GM18868 (cell line): ENCODE measurements at regions not wholly inside any gene's neighbourhood (a gene's known extent, or its start where the extent isn't known, plus 50 kb on each side); places are given as distances from the start of the nearest gene placed in this dataset.
"Not testable (repeated sequence)": the region's sequence is repeated elsewhere in the genome, so short reads cannot be mapped to it uniquely, and the experiment has no call there.

Experiments used
- ATAC-seq: cut with Tn5 transposase; IDR thresholded peaks from one replicate; pipeline ENCODE4 v1.9.1; 2021; ENCODE audit warnings: mild to moderate bottlenecking, moderate library complexity; ENCODE audit not compliant: unreplicated experiment

DNA sequence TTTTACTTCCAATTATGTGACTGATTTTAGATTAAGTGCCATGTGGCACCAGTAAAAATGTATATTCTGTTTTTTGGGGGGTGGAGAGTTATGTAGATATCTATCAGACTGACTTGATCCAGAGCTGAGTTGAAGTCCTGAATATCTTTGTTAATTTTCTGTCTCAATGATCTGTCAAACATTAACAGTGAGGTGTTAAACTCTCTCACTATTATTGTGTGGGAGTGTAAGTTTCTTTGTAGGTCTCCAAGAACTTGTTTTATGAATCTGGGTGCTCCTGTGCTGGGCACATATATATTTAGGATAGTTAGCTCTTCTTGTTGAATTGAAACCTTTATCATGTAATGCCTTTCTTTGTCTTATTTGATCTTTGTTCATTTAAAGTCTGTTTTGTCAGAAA is 276.5 kb upstream of the USP25 start:
- no peak for ATAC-seq

DNA sequence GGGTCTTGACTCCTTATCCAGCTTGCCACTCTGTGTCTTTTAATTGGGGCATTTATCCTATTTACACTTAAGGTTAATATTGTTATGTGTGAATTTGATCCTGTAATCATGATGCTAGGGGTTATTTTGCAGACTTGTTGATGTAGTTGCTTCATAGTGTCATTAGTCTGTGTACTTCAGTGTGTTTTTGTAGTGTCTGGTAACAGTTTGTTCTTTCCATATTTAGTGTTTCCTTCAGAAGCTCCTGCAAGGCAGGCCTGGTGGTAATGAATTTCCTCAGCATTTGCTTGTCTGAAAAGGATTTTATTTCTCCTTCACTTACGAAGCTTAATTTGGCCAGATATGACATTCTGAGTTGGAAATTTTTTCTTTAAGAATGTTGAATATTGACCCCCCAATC is 276.0 kb upstream of the USP25 start:
- ATAC-seq, result not testable (repeated sequence)

DNA sequence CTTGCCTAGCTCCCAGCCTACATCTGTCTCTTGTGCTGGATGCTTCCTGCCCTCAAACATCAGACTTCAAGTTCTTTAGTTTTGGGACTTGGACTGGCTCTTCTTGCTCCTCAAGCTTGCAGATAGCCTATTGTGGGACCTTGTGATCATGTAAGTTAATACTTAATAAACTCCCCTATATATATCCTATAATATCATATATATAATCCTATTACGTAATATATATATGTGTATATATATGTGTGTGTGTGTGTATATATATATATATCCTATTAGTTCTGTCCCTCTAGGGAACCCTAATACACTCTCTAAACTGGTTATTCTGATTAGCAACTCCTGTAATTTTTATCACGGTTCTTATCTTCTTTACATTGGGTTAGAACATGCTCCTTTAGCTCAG is 274.9 kb upstream of the USP25 start:
- not testable (repeated sequence) for ATAC-seq

DNA sequence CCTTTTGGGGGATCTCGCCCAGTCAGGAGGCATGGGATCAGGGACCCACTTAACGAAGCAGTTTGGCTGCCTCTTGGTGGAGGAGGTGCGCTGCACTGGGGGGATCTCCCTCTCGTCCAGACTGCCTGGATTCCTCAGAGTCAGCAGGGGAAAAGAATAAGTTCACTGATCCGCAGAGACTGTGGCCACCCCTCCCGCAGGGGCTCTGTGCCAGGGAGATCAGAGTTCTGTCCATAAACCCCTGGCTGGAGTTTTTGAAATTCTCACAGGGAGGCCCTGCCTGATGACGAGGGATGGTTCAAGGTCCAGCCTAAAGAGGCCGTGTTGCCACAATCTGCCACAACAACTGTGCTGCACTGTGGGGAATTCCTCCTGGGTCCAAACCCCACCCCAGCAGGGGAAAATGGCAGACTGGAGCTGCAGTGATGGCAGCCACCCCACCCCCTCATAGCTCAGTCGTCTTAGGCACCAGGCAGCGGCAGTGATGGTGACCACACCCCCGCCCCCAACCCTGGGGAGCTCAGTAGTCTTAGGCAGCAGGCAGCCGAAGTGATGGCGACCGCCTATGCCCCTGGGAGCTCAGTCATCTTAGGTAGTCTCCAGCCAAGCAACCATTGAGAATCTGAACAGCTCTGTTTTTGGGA is 273.8 kb upstream of the USP25 start:
- no peak for ATAC-seq

DNA sequence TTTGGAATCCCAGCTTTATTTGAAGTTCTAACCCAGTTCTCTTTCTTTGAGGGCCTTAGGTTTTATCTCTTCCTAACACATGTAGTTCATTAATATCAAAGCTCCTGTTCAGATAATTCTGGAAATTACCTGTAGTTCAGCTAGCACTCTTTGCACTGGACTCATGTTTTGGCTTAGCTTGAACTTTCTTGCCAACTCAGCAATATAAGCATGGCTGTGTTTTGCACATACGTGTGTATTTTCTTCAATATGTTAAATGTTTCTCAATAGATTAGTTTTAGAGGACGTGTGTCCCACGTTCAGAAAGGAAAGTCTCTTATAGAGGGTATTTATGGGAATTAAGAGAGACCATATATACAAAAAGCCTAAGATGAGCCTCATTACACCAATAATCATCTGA is 271.8 kb upstream of the USP25 start:
- no peak for ATAC-seq

DNA sequence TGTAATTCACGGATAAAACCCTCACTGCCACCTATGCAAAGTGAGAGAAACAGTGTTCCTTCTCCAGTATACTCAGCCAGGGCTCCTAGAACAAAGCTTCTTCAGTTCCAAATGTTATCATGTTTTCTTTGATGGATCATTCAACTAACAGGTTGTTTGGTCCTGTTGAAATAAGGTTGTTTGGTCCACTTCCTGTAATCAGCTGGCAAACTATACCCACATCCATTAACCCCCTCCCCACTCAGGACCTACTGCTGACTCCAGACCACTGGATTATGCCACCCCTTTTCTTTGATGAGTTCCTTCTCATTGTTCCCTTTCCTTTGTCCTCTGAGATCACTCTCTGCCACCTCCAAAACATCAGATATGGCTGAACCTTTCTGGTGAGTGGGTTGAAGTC is 267.7 kb upstream of the USP25 start:
- ATAC-seq, result no peak

DNA sequence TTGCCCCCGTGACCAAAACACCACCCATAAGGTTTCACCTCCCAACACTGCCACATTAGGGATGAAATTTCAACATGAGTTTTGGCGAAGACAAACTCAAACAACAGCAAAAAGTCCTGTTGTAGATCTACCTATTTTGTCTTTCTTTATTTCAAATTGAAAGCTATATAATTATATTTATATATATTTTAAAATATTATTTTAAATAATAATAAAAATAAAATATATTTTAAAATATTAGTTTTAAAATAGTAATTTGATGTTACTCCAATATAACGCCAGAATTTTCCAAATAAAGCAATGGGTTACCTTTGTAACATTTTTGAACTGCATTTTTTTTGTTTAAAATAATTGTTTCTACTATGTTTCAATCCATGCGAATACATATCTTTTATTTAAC is 263.5 kb upstream of the USP25 start:
- no peak for ATAC-seq

DNA sequence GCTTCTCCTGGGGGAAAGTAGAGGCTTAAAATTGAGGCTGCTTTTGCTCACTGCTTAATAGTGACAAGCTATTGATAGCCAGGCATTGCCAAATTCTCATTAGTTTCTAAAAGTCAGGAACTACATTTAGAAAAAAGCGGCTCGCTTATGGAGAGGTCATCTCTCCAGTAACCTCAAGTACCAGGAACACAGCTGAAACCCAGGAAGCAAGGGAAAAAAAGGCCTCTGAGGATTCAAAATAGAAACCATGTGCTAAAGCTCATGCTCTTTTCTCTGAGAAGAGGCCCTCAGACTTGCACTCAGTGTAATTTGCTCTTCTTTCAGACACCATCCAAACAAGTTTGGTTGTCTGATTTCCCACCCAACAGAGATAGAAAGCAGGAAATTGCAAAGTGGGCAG is 261.4 kb upstream of the USP25 start:
- no peak for ATAC-seq

DNA sequence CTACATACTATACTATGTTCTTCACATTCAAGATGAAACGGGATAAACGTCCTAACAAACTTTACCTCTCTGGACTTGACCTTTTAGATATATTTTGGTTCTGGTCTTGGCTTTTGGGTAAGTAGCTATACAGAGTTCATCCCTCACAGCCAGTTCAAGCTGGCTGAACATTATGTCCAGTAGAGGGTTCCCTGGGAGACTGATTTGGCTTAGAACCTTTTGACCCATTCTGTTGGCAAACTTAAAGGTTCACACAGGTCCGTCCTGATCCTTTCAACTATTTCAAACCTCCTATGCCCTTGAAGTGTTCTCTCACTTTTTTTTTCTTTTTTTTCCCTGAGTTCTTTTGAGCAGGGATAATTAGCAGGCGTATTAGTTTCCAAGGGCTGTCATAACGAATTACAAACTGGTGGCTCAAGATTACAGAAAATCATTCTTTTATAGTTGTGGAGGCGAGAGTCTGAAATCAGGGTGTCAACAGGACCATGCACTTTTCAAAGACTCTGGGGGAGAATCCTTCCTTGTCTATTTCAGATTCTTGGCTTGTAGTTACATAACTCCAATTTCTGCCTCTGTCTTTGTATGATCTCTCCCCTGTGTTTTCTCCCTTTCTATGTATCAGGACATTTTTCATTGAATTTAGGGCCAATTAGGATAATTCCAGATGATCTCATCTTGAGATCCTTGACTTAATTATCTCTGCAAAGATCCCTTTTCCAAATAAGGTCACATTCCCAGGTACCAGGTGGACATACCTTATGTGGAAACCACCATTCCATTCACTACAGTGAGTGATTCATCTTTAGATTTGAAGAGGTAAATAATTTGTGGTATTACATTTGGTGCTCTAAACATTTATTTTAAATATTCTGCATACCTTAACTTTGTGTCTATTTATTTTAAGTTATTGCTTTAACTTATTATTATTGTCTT is 257.4 kb upstream of the USP25 start:
- ATAC-seq, result no peak

DNA sequence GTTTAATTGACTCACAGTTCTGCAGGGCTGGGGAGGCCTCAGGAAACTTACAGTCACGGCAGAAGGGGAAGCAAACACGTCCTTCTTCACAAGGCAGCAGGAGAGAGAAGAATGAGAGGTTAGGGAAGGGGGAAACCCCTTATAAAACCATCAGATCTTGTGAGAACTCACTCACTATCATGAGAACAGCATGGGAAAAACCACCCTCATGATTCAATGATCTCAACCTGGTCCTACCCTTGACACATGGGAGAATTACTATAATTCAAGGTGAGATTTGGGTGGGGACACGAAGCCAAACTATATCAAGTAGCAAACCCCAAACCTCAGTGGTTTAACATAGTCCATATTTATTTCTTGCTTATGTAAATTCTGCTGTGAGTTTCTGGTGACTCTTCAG is 252.0 kb upstream of the USP25 start:
- ATAC-seq, result not testable (repeated sequence)

DNA sequence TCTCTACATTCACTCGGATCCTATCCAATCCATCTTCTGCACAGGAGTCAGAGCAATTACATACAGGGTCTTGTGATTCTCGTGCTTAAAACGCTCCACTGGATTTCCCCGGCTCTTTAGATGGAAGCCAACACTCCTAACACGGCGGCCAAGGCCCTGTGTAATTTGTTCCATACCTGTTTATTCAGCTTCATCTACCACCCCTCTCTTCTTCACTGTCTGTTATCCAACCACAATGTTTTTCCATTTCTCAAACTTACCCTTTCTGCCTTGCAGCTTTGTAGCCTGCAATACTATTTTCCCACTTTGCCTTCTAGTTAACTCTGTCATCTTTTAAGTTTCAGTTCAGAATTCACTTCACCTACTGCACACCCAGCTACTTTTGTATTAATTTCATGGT is 249.6 kb upstream of the USP25 start:
- ATAC-seq, result no peak

DNA sequence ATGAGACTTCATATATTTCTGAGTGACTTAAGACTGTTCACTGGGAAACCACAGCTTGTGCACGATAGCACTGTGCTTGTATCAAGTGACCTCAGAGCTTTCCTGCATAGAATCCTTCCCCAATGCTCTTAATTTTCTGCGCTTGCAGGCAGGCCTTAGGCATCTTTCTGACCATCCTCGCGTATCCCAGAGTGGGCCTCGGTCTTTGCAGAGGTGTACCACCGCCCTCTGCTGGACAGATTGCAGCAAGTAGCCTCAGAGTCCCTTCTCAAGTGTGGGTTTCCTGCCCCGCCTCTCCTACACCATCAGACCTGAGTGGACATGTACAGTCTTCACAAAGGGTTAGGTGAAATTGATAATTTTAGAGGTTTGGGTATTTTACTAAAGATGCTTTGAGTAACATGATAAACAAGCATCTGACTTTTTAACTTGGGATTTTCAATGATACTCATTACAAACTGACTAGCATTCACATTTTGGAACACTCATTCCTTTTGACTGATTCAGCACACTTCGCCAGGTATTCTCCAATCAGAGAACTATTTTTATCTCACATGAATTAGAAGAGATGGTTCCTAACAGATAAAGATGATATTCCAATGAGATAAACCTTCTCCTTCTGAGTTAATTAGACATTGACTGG is 246.5 kb upstream of the USP25 start:
- ATAC-seq, result peak; percentile 99

DNA sequence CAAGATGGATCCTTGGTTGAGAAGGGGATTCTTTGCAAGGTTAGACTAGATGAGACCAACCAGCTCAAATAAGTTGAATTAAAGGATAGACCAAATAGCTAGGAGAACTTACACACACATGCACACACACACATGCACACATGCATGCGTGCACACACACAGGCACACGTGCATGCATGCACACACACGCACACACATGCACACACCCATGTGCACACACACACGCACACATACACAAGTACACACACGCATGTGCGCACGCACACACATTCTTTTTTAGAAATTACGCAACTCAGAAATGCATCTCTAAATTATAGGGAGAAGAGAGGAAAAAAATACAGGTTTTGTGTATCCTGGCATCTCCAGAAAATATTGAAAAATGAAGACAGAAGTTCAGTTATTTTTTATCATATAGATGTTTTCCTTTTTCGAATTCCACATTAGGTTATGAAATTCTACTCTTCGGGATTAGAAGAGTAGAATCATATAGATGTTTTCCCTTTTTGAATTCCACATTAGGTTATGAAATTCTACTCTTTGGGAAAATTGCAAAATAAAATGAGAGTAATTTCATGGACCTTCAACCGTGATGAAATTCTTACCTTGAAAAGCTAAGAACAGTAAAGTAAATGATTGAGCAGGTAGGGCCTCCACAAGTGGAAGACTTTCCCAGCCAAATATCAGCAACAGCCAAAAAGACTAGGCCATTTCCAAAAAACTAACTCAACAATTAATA is 243.2 kb upstream of the USP25 start:
- no peak for ATAC-seq

DNA sequence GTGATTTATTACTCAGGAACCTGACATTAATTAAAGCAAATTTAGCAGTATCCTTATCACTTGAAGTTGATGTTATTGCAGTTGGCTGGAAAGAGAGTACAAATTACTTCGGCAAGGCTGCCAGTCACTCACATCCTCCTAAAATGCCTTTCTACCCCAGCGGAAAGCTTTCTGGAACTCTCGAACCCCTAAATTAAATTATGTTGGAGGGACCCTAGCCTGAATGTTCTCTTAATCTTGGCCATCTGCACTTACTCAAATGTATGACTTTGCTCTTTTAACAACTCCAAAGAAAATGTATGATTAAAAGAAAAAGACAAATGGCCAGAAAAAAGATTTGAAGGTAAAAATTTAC is 242.6 kb upstream of the USP25 start:
- ATAC-seq, result no peak

DNA sequence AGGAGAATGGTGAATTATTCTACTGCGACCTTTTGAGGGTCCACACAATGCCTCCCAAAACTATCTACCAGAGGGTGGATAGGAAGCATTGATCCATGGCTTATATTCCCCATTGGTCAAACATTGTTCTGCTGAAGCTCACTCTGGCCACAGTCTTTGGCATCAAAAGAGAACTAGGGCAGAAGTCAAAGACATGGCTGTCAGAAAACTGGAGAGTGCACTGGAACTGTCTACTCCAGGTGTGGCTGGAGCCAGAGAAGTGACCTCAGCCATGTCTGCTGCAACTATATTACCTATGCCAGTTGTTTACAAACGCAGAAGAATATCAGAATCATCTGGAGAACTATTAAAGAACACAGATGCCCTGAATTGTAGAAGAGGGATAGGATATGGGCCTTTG is 238.7 kb upstream of the USP25 start:
- ATAC-seq, result no peak

DNA sequence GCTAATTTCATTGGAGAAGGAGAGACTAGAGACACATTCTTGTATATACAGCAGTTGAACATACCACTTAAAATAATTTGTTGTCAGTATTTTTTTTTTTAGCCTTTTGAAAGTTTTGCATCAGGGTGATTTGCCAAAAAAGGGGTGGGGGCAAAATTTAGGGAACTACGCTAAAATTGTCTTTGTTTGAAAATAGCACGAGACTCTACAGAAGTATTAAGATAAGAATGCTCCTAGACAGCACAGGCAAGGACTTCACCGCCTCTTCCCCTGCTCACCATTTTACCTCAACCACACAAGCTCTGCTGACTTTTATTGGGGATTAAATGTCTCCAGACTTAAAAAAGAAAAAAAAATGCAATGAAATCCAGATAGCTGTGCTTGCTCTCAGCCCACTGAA is 236.1 kb upstream of the USP25 start:
- no peak for ATAC-seq

DNA sequence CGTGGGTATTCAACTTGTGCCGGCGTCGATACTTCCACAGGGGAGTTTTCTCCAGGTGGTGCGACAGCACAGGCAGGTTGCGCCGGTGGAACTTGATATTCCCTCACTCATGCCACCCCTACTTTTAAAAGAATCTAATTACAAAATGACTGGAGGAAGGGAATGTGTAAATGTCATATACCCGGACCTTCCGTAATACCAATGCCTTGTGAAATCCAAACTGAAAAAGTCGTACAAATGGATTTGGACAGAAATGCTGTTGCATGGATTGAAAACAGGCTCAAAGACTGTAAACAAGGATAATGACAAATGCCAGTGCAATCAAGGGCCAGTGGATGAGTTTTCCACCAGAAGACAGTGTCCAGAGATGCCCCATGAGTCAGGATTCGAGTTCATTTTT is 235.3 kb upstream of the USP25 start:
- ATAC-seq, result no peak

DNA sequence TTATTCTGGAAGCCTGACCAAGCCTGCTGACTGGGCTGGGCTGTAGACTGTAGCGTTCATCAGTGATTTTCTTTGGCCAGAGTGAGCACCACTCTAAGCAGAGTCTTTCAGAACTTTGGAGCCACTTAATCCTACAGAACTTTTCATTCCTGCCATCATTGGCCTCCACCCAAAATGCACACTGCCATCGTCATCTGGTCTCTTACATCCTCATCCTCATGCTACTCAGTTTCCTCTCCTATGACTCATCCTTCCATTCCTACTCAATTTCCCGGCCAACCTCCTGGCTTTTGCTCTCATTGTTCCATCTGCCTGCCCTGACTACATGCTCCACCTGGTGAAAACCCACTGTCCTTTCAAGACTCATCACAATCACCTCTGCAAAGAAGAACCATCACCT is 233.8 kb upstream of the USP25 start:
- no peak for ATAC-seq

DNA sequence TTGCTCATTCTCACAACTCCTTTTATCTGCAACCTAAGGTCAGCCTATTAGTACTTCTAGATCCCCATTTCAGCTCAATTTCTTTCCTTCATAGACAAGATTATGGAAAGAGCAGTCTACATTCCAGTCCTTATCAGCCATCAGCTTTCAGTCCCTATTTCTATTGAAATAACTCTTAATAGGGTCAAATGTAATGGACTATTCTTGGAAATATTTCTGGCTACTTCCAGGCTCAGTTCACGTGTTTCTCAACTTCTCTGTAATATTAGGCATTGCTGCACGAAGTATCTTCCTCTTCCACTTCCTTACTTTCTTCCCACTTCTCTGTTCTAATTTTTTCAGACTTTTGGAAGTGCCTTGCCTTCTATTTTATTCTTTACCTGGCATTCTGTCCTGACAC is 232.9 kb upstream of the USP25 start:
- ATAC-seq, result no peak

DNA sequence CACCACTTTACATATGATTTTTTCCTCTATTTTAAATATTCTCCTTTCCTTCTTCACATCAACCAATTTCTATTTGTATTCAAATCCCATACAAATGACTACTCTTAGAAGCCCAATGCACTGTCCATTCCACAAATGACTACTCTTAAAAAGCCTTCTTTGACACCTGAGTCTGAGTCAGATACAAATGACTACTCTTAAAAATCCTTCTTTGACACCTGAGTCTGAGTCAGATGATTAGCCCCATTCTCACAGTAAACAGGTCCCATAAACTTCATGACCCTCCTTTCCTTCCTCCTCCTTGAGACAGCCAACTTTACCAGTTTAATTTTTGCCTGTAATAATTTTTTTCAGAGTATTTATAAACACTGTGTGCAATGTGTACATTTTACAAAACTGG is 231.3 kb upstream of the USP25 start:
- no peak for ATAC-seq

DNA sequence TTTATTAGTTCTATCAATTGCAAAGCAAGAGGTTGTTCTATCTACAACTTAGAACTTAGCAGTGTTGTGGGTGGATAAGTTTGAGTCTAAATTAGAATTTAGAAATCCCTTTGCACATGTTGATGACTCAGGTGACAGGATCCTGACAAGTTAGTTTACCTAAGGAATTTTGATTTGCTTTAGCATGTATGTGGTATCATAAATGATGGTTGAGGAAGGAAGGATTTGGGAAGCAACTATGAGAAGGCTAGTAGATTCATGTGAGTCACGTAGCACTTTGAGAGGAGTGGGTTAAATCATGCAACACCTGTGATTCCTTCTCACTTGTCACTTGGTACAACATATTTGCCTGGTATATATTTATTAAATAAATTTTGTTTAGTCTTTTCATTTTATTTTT is 223.7 kb upstream of the USP25 start:
- no peak for ATAC-seq
